Uterus (tissue), 2 donors: ENCODE measurements at regions not wholly inside any gene's neighbourhood (a gene's known extent, or its start where the extent isn't known, plus 50 kb on each side); places are given as distances from the start of the nearest gene placed in this dataset.

ENCODE experiments used
- CTCF ChIP-seq, 4 experiments: fragments of 200-600 bp in 2 of 4; fragments of 450-650 bp in 2 of 4; sonication (generic) in 2 of 4; IDR thresholded peaks; one replicate each; pipeline ENCODE4 v1.5.1; 2016 to 2019; ENCODE audit warnings: antibody characterized with exemption in 4 of 4, mild to moderate bottlenecking in 2 of 4, moderate library complexity in 1 of 4
- POLR2A ChIP-seq, 2 donors: fragments of 450-650 bp; IDR thresholded peaks; one replicate each; pipeline ENCODE4 v1.6.1; 2016; ENCODE audit warnings: antibody characterized with exemption in 2 of 2, mild to moderate bottlenecking in 1 of 2, moderate library complexity in 1 of 2

- no peak for TF ChIP-seq POLR2A (IDR thresholded peaks at IDR 0.05)
- TF ChIP-seq CTCF (IDR thresholded peaks at IDR 0.05): no peak
Measured at GRCh38 chr6:103578115-103578514, 1281.6 kb downstream of the HACE1 start.
